Caco-2 (cell line): ENCODE measurements at regions not wholly inside any gene's neighbourhood (a gene's known extent, or its start where the extent isn't known, plus 50 kb on each side); places are given as distances from the start of the nearest gene placed in this dataset.

ENCODE experiments used
- BruUV-seq: library from RNA; stranded (reverse); fragments of 400-500 nt; replicated peaks from 2 replicates; lab custom pipeline; 2021; lab: Mats Ljungman, UMichigan
- CTCF ChIA-PET: fragments of 300-600 bp; sonication (Branson Sonifier 250); formaldehyde crosslinking; loops from one replicate; lab custom pipeline; 2022; ENCODE audit warnings: antibody characterized with exemption; lab: Charles Lee
- POLR2A ChIA-PET: fragments of 300-600 bp; sonication (Branson Sonifier 250); formaldehyde crosslinking; loops from one replicate; lab custom pipeline; 2022; ENCODE audit warnings: antibody characterized with exemption; lab: Charles Lee
- DNase-seq, 2 experiments: peaks; one replicate each; pipeline versions ENCODE4 v3.0.0 to v3.0.0-alpha.2; 2020 to 2022
- H3K27me3 ChIP-seq: replicated peaks from 2 replicates; pipeline ENCODE4 v1.6.0; 2011; ENCODE audit warnings: low read length; ENCODE audit not compliant: control insufficient read depth, insufficient read depth
- H3K36me3 ChIP-seq: 2 replicates; pipeline ENCODE4 v1.5.1; 2011; ENCODE audit warnings: low read length; ENCODE audit not compliant: control insufficient read depth, insufficient read depth
- H3K4me1 ChIP-seq: fragments of 250-450 bp; sonication (Bioruptor Pico); 2 replicates; pipeline ENCODE4 v1.5.1; 2020; ENCODE audit warnings: mild to moderate bottlenecking
- H3K4me3 ChIP-seq: 2 replicates; pipeline ENCODE4 v1.5.1; 2011; ENCODE audit warnings: low read depth, mild to moderate bottlenecking, control low read depth, low read length
- H3K9me3 ChIP-seq: fragments of 250-450 bp; sonication (Bioruptor Pico); 2 replicates; pipeline ENCODE4 v1.5.1; 2020; ENCODE audit warnings: mild to moderate bottlenecking, moderate library complexity
- H3K27ac Mint-ChIP-seq: one replicate; pipeline ENCODE4 v1.8.0; 2022; ENCODE audit warnings: mixed read lengths; ENCODE audit not compliant: unreplicated experiment
- H3K27me3 Mint-ChIP-seq: one replicate; pipeline ENCODE4 v1.8.0; 2022; ENCODE audit warnings: mixed read lengths; ENCODE audit not compliant: insufficient read depth, unreplicated experiment
- H3K36me3 Mint-ChIP-seq: one replicate; pipeline ENCODE4 v1.8.0; 2022; ENCODE audit warnings: mild to moderate bottlenecking, mixed read lengths; ENCODE audit not compliant: insufficient read depth, unreplicated experiment
- H3K4me1 Mint-ChIP-seq: one replicate; pipeline ENCODE4 v1.8.0; 2022; ENCODE audit warnings: low read depth, mixed read lengths; ENCODE audit not compliant: unreplicated experiment
- H3K4me3 Mint-ChIP-seq: one replicate; pipeline ENCODE4 v1.8.0; 2022; ENCODE audit warnings: mild to moderate bottlenecking, moderate library complexity, mixed read lengths; ENCODE audit not compliant: unreplicated experiment
- H3K9me3 Mint-ChIP-seq: one replicate; pipeline ENCODE4 v1.8.0; 2022; ENCODE audit warnings: mixed read lengths; ENCODE audit not compliant: unreplicated experiment
- CTCF ChIP-seq, 2 experiments: fragments of 200-600 bp in 1 of 2; IDR thresholded peaks; 1 replicate in 1 of 2; 2 replicates in 1 of 2; pipeline versions ENCODE4 v1.5.1 to v1.8.0; 2011 to 2022; ENCODE audit warnings: antibody characterized with exemption in 1 of 2, control low read depth in 1 of 2, inconsistent platforms in 1 of 2, low read depth in 1 of 2, low read length in 1 of 2, mild to moderate bottlenecking in 1 of 2, moderate library complexity in 1 of 2; ENCODE audit not compliant: insufficient read depth in 1 of 2, severe bottlenecking in 1 of 2, unreplicated experiment in 1 of 2
- intact Hi-C: fragments of 100-400 bp; cut with micrococcal nuclease; formaldehyde crosslinking; loops from one replicate; pipeline ENCODE4 v1.10.0; 2022; ENCODE audit not compliant: unreplicated experiment

- DNase-seq, result no peak
- H3K36me3 Mint-ChIP-seq, result no peaks in the 10 kb centered on the region
- H3K4me3 Mint-ChIP-seq, result no peak overlapping the region
- Histone ChIP-seq H3K4me3 (no peak overlapping the region), H3K9me3 (no peaks in the 10 kb centered on the region), H3K36me3 (no peaks in the 10 kb centered on the region), H3K27me3 (no peaks in the 10 kb centered on the region), H3K4me1 (no peaks in the 10 kb centered on the region)
- H3K4me1 Mint-ChIP-seq, result no peaks in the 10 kb centered on the region
- no peak for TF ChIP-seq CTCF (IDR thresholded peaks at IDR 0.05; ENCODE audit: insufficient read depth in 1 of 2, low read depth in 1 of 2, low read length in 1 of 2, severe bottlenecking in 1 of 2, unreplicated experiment in 1 of 2)
- H3K27ac Mint-ChIP-seq, result no peak overlapping the region
- no peaks in the 10 kb centered on the region for H3K27me3 Mint-ChIP-seq
- ChIA-PET POLR2A (no interaction called here), CTCF (no interaction called here)
- BruUV-seq, result no TSS peak
- intact Hi-C loops, result no loop called here
- H3K9me3 Mint-ChIP-seq, result peaks cover 22% of the 10 kb centered on the region
Measured at GRCh38 chr12:126337556-126338441, 1272.6 kb downstream of the AACS start.

- Mint-ChIP-seq H3K36me3 (no peaks in the 10 kb centered on the region), H3K27ac (no peak overlapping the region), H3K9me3 (peaks cover 13% of the 10 kb centered on the region), H3K4me1 (no peaks in the 10 kb centered on the region), H3K27me3 (no peaks in the 10 kb centered on the region), H3K4me3 (no peak overlapping the region)
- intact Hi-C loops, result no loop called here
- H3K27me3 ChIP-seq, result no peaks in the 10 kb centered on the region
- TF ChIP-seq CTCF (IDR thresholded peaks at IDR 0.05; ENCODE audit: insufficient read depth in 1 of 2, low read depth in 1 of 2, low read length in 1 of 2, severe bottlenecking in 1 of 2, unreplicated experiment in 1 of 2), result no peak
- no peak for DNase-seq
- no peaks in the 10 kb centered on the region for H3K36me3 ChIP-seq
- no peaks in the 10 kb centered on the region for H3K9me3 ChIP-seq
- H3K4me3 ChIP-seq, result no peak overlapping the region
- BruUV-seq, result no TSS peak
- ChIA-PET CTCF (no interaction called here), POLR2A (no interaction called here)
- no peaks in the 10 kb centered on the region for H3K4me1 ChIP-seq
Measured at GRCh38 chr12:126342866-126343265, 1277.6 kb downstream of the AACS start.

GRCh38 chr12:126343321-126343720 is 1278.1 kb downstream of the AACS start:
- no peak for TF ChIP-seq CTCF (IDR thresholded peaks at IDR 0.05; ENCODE audit: insufficient read depth in 1 of 2, low read depth in 1 of 2, low read length in 1 of 2, severe bottlenecking in 1 of 2, unreplicated experiment in 1 of 2)
- DNase-seq, result no peak
- no peak overlapping the region for H3K4me3 Mint-ChIP-seq
- Histone ChIP-seq H3K4me1 (no peaks in the 10 kb centered on the region), H3K4me3 (no peak overlapping the region), H3K36me3 (no peaks in the 10 kb centered on the region), H3K9me3 (no peaks in the 10 kb centered on the region), H3K27me3 (no peaks in the 10 kb centered on the region)
- H3K4me1 Mint-ChIP-seq, result no peaks in the 10 kb centered on the region
- BruUV-seq, result no TSS peak
- H3K36me3 Mint-ChIP-seq, result no peaks in the 10 kb centered on the region
- H3K27ac Mint-ChIP-seq, result no peak overlapping the region
- POLR2A ChIA-PET, result no interaction called here
- peaks cover 13% of the 10 kb centered on the region for H3K9me3 Mint-ChIP-seq
- CTCF ChIA-PET, result no interaction called here
- H3K27me3 Mint-ChIP-seq, result no peaks in the 10 kb centered on the region
- intact Hi-C loops, result no loop called here
